ENCODE measurements at regions not wholly inside any gene's neighbourhood (a gene's known extent, or its start where the extent isn't known, plus 50 kb on each side); places are given as distances from the start of the nearest gene placed in this dataset.

GRCh38 chr2:204036706-204037105 is 100.1 kb downstream of the ICOS start:
- H4K20me1 ChIP-seq (ENCODE audit: insufficient read depth, low read length): no peaks in the 10 kb centered on the region
- no peak overlapping the region; the same call in 1 of the 2 replicates for H3K27ac ChIP-seq (ENCODE audit: low read length)
- H3K4me3 ChIP-seq (ENCODE audit: low read length): no peak overlapping the region
- no peak overlapping the region for H2AFZ ChIP-seq (ENCODE audit: low read length)
- H3K36me3 ChIP-seq (replicated peaks; ENCODE audit: insufficient read depth, low read length): no peaks in the 10 kb centered on the region
- H3K9me3 ChIP-seq (replicated peaks; ENCODE audit: insufficient read depth, low read length): no peaks in the 10 kb centered on the region
- peak overlapping the region; percentile 4; the same call in 1 of the 2 replicates for H3K4me2 ChIP-seq (ENCODE audit: low read depth, low read length)
- H3F3A ChIP-seq (ENCODE audit: insufficient read depth, low read length): peaks cover 6% of the 10 kb centered on the region; the same call in 1 of the 2 replicates
- no peak for DNase-seq
- no peaks in the 10 kb centered on the region for H3K27me3 ChIP-seq (replicated peaks; ENCODE audit: insufficient read depth, low read length)
- H3K79me2 ChIP-seq (ENCODE audit: low read length): no peaks in the 10 kb centered on the region
- no peak for TF ChIP-seq EZH2phosphoT487 (IDR thresholded peaks at IDR 0.05; ENCODE audit: low read length)
- TF ChIP-seq EZH2 (optimal IDR thresholded peaks at IDR 0.05; ENCODE audit: low read depth, low read length): no peak
- no peak for TF ChIP-seq CTCF (IDR thresholded peaks at IDR 0.05; ENCODE audit: low read length)
- H3K9ac ChIP-seq (ENCODE audit: low read length): no peak overlapping the region
- H3K9me2 ChIP-seq (replicated peaks; ENCODE audit: insufficient read depth, low read length): no peaks in the 10 kb centered on the region
- H3K4me1 ChIP-seq (ENCODE audit: low read length): peaks cover 20% of the 10 kb centered on the region

GRCh38 chr2:204037286-204037685 is 100.7 kb downstream of the ICOS start:
- no peak for DNase-seq
- H3K9me3 ChIP-seq (replicated peaks; ENCODE audit: insufficient read depth, low read length): no peaks in the 10 kb centered on the region
- no peaks in the 10 kb centered on the region for H3K36me3 ChIP-seq (replicated peaks; ENCODE audit: insufficient read depth, low read length)
- H2AFZ ChIP-seq (ENCODE audit: low read length): no peak overlapping the region
- no peaks in the 10 kb centered on the region for H4K20me1 ChIP-seq (ENCODE audit: insufficient read depth, low read length)
- no peaks in the 10 kb centered on the region for H3K79me2 ChIP-seq (ENCODE audit: low read length)
- H3K4me2 ChIP-seq (ENCODE audit: low read depth, low read length): no peak overlapping the region
- peaks cover 20% of the 10 kb centered on the region for H3K4me1 ChIP-seq (ENCODE audit: low read length)
- H3K27me3 ChIP-seq (replicated peaks; ENCODE audit: insufficient read depth, low read length): no peaks in the 10 kb centered on the region
- no peak overlapping the region for H3K4me3 ChIP-seq (ENCODE audit: low read length)
- no peak overlapping the region for H3K27ac ChIP-seq (ENCODE audit: low read length)
- H3K9me2 ChIP-seq (replicated peaks; ENCODE audit: insufficient read depth, low read length): no peaks in the 10 kb centered on the region
- peaks cover 6% of the 10 kb centered on the region; the same call in 1 of the 2 replicates for H3F3A ChIP-seq (ENCODE audit: insufficient read depth, low read length)
- H3K9ac ChIP-seq (ENCODE audit: low read length): no peak overlapping the region
- TF ChIP-seq CTCF (IDR thresholded peaks at IDR 0.05; ENCODE audit: low read length) (no peak), EZH2 (optimal IDR thresholded peaks at IDR 0.05; ENCODE audit: low read depth, low read length) (no peak), EZH2phosphoT487 (IDR thresholded peaks at IDR 0.05; ENCODE audit: low read length) (no peak)

GRCh38 chr2:204039298-204039838 is 102.8 kb downstream of the ICOS start:
- no peaks in the 10 kb centered on the region for H3K9me2 ChIP-seq (replicated peaks; ENCODE audit: insufficient read depth, low read length)
- no peaks in the 10 kb centered on the region for H4K20me1 ChIP-seq (ENCODE audit: insufficient read depth, low read length)
- H3K36me3 ChIP-seq (replicated peaks; ENCODE audit: insufficient read depth, low read length): no peaks in the 10 kb centered on the region
- no peaks in the 10 kb centered on the region for H3K79me2 ChIP-seq (ENCODE audit: low read length)
- H3K9ac ChIP-seq (ENCODE audit: low read length): no peak overlapping the region
- peaks cover 23% of the 10 kb centered on the region for H3K4me1 ChIP-seq (ENCODE audit: low read length)
- H2AFZ ChIP-seq (ENCODE audit: low read length): no peak overlapping the region
- H3K4me3 ChIP-seq (ENCODE audit: low read length): no peak overlapping the region
- no peak for TF ChIP-seq CTCF (IDR thresholded peaks at IDR 0.05; ENCODE audit: low read length)
- no peak for TF ChIP-seq EZH2 (optimal IDR thresholded peaks at IDR 0.05; ENCODE audit: low read depth, low read length)
- TF ChIP-seq EZH2phosphoT487 (IDR thresholded peaks at IDR 0.05; ENCODE audit: low read length): no peak
- no peaks in the 10 kb centered on the region for H3K9me3 ChIP-seq (replicated peaks; ENCODE audit: insufficient read depth, low read length)
- no peak for DNase-seq
- H3K4me2 ChIP-seq (ENCODE audit: low read depth, low read length): no peak overlapping the region
- no peak overlapping the region for H3K27ac ChIP-seq (ENCODE audit: low read length)
- no peaks in the 10 kb centered on the region for H3K27me3 ChIP-seq (replicated peaks; ENCODE audit: insufficient read depth, low read length)
- H3F3A ChIP-seq (ENCODE audit: insufficient read depth, low read length): peaks cover 6% of the 10 kb centered on the region; the same call in 1 of the 2 replicates
